IPS DF 6.9 (cell line): ENCODE measurements at regions not wholly inside any gene's neighbourhood (a gene's known extent, or its start where the extent isn't known, plus 50 kb on each side); places are given as distances from the start of the nearest gene placed in this dataset.

Experiments used
- DNase-seq: peaks from one replicate; pipeline ENCODE4 v3.0.0-alpha.2; 2013; ENCODE audit warnings: low read depth, low spot score
- H3K27ac ChIP-seq: one replicate; pipeline ENCODE4 v1.5.1; 2013; ENCODE audit warnings: low read length, control low read depth
- H3K27me3 ChIP-seq: 2 replicates; pipeline ENCODE4 v1.6.1; 2013; ENCODE audit warnings: mild to moderate bottlenecking, low read length; ENCODE audit not compliant: control insufficient read depth, insufficient read depth
- H3K36me3 ChIP-seq: 2 replicates; pipeline ENCODE4 v1.6.1; 2013; ENCODE audit warnings: low read length; ENCODE audit not compliant: control insufficient read depth, insufficient read depth
- H3K4me1 ChIP-seq: 2 replicates; pipeline ENCODE4 v1.6.1; 2013; ENCODE audit warnings: low read length; ENCODE audit not compliant: control insufficient read depth, insufficient read depth
- H3K4me3 ChIP-seq: 2 replicates; pipeline ENCODE4 v1.5.1; 2013; ENCODE audit warnings: mild to moderate bottlenecking, low read length
- H3K9me3 ChIP-seq: 2 replicates; pipeline ENCODE4 v1.6.1; 2013; ENCODE audit warnings: low read length, inconsistent platforms; ENCODE audit not compliant: control insufficient read depth, insufficient read depth
- WGBS: extraction: QIAGEN DNeasy Blood & Tissue Kit; methylation state at CpG from one replicate; pipeline ENCODE4 v1.1.7; 2013; ENCODE audit warnings: mixed read lengths, missing lambda C conversion rate; ENCODE audit not compliant: insufficient read length, insufficient coverage; 5-methylcytosine and 5-hydroxymethylcytosine counted together

- Histone ChIP-seq H3K9me3 (no peaks in the 10 kb centered on the region), H3K27ac (no peak overlapping the region), H3K36me3 (no peaks in the 10 kb centered on the region), H3K4me3 (no peak overlapping the region), H3K4me1 (no peaks in the 10 kb centered on the region), H3K27me3 (no peaks in the 10 kb centered on the region)
- no CpG with 5 or more reads among the region's 4 CpGs for WGBS
- DNase-seq, result no peak
These were observed 387.0 kb downstream of the TUSC7 start for GRCh38 chr3:117096549-117096948.

- no peaks in the 10 kb centered on the region for H3K36me3 ChIP-seq
- DNase-seq, result no peak
- no peak overlapping the region for H3K4me3 ChIP-seq
- H3K4me1 ChIP-seq, result no peaks in the 10 kb centered on the region
- H3K27me3 ChIP-seq, result no peaks in the 10 kb centered on the region
- H3K27ac ChIP-seq, result no peak overlapping the region
- no peaks in the 10 kb centered on the region for H3K9me3 ChIP-seq
These were observed 387.8 kb downstream of the TUSC7 start for GRCh38 chr3:117097351-117097750.

DNA sequence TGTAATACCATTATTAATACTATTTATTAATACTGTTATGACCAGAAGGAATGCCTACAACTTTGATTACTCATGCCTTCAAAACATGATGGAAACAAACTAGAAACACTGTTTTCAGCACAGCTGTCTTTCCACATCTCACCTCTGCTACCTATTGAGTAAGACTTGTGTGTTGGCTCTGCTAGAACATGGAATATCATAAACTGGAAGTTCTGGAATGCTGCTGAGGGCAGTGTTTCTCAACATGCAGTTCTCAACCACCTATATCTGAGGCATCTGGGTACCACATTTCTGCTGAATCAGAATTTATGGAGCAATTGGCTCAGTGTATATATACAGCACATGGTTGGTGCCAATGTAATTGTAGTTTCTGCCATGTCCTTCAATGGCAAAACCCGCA, 392.1 kb downstream of the TUSC7 start:
- no peak overlapping the region for H3K27ac ChIP-seq
- no peaks in the 10 kb centered on the region for H3K27me3 ChIP-seq
- H3K4me3 ChIP-seq, result no peak overlapping the region
- no peaks in the 10 kb centered on the region for H3K36me3 ChIP-seq
- no peaks in the 10 kb centered on the region for H3K9me3 ChIP-seq
- DNase-seq, result no peak
- H3K4me1 ChIP-seq, result peaks cover 3% of the 10 kb centered on the region; the same call in 1 of the 2 replicates
- no CpG with 5 or more reads among the region's 1 CpG for WGBS

DNA sequence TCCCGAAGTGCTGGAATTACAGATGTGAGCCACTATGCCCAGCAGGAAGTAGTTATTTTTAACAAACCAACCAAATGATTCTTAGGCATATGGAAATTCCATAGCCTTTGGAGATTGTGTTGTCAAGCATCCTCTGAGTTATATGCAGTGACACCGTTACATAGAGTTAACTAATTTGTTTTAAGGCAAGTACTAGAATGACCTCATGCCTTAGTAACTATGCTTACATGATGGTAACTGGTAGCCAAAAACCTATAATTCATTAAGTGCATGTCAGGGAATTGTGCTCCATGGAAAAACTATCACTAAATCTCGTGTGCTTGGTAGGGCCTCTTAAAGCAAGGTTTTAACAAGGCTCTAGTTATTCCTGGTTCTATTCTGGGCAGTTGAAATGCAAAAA, 392.8 kb downstream of the TUSC7 start:
- Histone ChIP-seq H3K4me3 (no peak overlapping the region), H3K4me1 (peaks cover 3% of the 10 kb centered on the region; the same call in 1 of the 2 replicates), H3K27me3 (no peaks in the 10 kb centered on the region), H3K36me3 (no peaks in the 10 kb centered on the region), H3K27ac (no peak overlapping the region), H3K9me3 (no peaks in the 10 kb centered on the region)
- no CpG with 5 or more reads among the region's 3 CpGs for WGBS
- no peak for DNase-seq

DNA sequence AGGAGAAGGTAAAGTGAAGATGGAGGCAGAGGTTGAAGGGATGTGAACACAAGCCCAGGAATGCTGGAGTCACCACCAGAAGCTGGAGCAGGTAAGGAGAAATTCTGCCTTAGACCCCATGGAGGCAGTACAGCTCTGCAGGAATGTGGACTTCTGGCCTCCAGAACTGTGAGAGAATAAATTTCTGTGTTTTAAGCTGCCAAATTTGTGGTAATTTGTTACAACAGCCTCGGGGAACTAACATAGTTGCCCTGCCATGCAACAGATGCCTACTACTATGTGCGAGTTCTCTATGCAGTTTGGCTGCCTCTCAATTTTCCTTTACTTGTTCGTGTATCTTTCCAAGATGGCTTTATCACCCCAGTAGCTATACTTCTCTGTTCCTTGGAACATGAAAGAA, 394.1 kb downstream of the TUSC7 start:
- no peak for DNase-seq
- H3K36me3 ChIP-seq, result no peaks in the 10 kb centered on the region
- H3K9me3 ChIP-seq, result no peaks in the 10 kb centered on the region
- H3K27me3 ChIP-seq, result no peaks in the 10 kb centered on the region
- H3K27ac ChIP-seq, result no peak overlapping the region
- peaks cover 3% of the 10 kb centered on the region; the same call in 1 of the 2 replicates for H3K4me1 ChIP-seq
- no peak overlapping the region for H3K4me3 ChIP-seq
- no CpG with 5 or more reads among the region's 3 CpGs for WGBS

- no peaks in the 10 kb centered on the region for H3K36me3 ChIP-seq
- no peak overlapping the region for H3K27ac ChIP-seq
- WGBS, result no CpG with 5 or more reads among the region's 2 CpGs
- H3K9me3 ChIP-seq, result no peaks in the 10 kb centered on the region
- DNase-seq, result no peak
- no peak overlapping the region for H3K4me3 ChIP-seq
- no peaks in the 10 kb centered on the region for H3K27me3 ChIP-seq
- peaks cover 3% of the 10 kb centered on the region; the same call in 1 of the 2 replicates for H3K4me1 ChIP-seq
These were observed 394.8 kb downstream of the TUSC7 start for GRCh38 chr3:117104381-117104780.

- peaks cover 3% of the 10 kb centered on the region; the same call in 1 of the 2 replicates for H3K4me1 ChIP-seq
- no peaks in the 10 kb centered on the region for H3K27me3 ChIP-seq
- no peak overlapping the region for H3K27ac ChIP-seq
- no peak for DNase-seq
- H3K4me3 ChIP-seq, result no peak overlapping the region
- H3K9me3 ChIP-seq, result no peaks in the 10 kb centered on the region
- WGBS, result no CpG with 5 or more reads among the region's 4 CpGs
- no peaks in the 10 kb centered on the region for H3K36me3 ChIP-seq
These were observed 395.2 kb downstream of the TUSC7 start for GRCh38 chr3:117104792-117105191.

GRCh38 chr3:117105686-117106085, 396.1 kb downstream of the TUSC7 start:
- no peak for DNase-seq
- no peaks in the 10 kb centered on the region for H3K27me3 ChIP-seq
- no CpG with 5 or more reads among the region's 5 CpGs for WGBS
- no peak overlapping the region for H3K27ac ChIP-seq
- H3K36me3 ChIP-seq, result no peaks in the 10 kb centered on the region
- H3K4me1 ChIP-seq, result peaks cover 3% of the 10 kb centered on the region; the same call in 1 of the 2 replicates
- H3K9me3 ChIP-seq, result no peaks in the 10 kb centered on the region
- H3K4me3 ChIP-seq, result no peak overlapping the region

- WGBS, result no CpG with 5 or more reads among the region's 2 CpGs
- H3K27me3 ChIP-seq, result no peaks in the 10 kb centered on the region
- no peaks in the 10 kb centered on the region for H3K9me3 ChIP-seq
- H3K36me3 ChIP-seq, result no peaks in the 10 kb centered on the region
- H3K4me3 ChIP-seq, result no peak overlapping the region
- no peak overlapping the region for H3K27ac ChIP-seq
- peaks cover 3% of the 10 kb centered on the region; the same call in 1 of the 2 replicates for H3K4me1 ChIP-seq
- DNase-seq, result no peak
These were observed 396.8 kb downstream of the TUSC7 start for GRCh38 chr3:117106396-117106795.

GRCh38 chr3:117107946-117108345, 398.4 kb downstream of the TUSC7 start:
- no CpG with 5 or more reads among the region's 2 CpGs for WGBS
- H3K9me3 ChIP-seq, result no peaks in the 10 kb centered on the region
- no peak for DNase-seq
- peaks cover 3% of the 10 kb centered on the region; the same call in 1 of the 2 replicates for H3K4me1 ChIP-seq
- no peaks in the 10 kb centered on the region for H3K36me3 ChIP-seq
- H3K27me3 ChIP-seq, result no peaks in the 10 kb centered on the region
- H3K27ac ChIP-seq, result no peak overlapping the region
- no peak overlapping the region for H3K4me3 ChIP-seq

DNA sequence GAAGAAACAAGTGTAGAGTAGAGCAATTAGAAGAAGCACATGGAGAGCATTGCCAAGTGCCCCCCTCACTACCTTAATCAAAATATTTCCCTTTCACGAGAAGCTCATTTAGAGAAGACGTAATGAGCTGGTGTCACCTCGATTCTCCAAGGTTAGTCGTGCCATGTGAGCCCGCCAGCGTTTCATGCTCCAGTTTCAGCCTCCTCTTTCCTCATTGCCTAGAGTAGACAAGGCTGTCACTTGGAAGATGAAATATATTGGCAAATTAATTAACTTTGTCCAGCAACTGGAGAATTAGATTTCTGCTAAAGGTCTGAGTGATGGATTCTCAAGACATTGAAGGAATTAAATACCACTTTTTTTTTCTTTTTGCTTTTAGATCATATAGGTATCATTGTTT, 399.6 kb downstream of the TUSC7 start:
- no peaks in the 10 kb centered on the region for H3K27me3 ChIP-seq
- no peaks in the 10 kb centered on the region for H3K36me3 ChIP-seq
- H3K4me3 ChIP-seq, result no peak overlapping the region
- no peaks in the 10 kb centered on the region for H3K9me3 ChIP-seq
- WGBS, result no CpG with 5 or more reads among the region's 6 CpGs
- no peak overlapping the region for H3K27ac ChIP-seq
- H3K4me1 ChIP-seq, result peaks cover 3% of the 10 kb centered on the region; the same call in 1 of the 2 replicates
- DNase-seq, result no peak
